ENCODE measurements at regions not wholly inside any gene's neighbourhood (a gene's known extent, or its start where the extent isn't known, plus 50 kb on each side); places are given as distances from the start of the nearest gene placed in this dataset.

GRCh38 chr13:34002924-34003323 lies 185.0 kb downstream of the RFC3 start:
- DNase-seq, result no peak
- Histone ChIP-seq H3K27me3 (no peaks in the 10 kb centered on the region), H3K36me3 (no peaks in the 10 kb centered on the region), H3K4me3 (replicated peaks in 1 of 3) (no peak overlapping the region), H3K9me3 (no peaks in the 10 kb centered on the region), H3K27ac (no peak overlapping the region), H3K4me1 (peaks cover 13 to 19% of the 10 kb centered on the region in 2 donors)
- TF ChIP-seq, protein P1, sequence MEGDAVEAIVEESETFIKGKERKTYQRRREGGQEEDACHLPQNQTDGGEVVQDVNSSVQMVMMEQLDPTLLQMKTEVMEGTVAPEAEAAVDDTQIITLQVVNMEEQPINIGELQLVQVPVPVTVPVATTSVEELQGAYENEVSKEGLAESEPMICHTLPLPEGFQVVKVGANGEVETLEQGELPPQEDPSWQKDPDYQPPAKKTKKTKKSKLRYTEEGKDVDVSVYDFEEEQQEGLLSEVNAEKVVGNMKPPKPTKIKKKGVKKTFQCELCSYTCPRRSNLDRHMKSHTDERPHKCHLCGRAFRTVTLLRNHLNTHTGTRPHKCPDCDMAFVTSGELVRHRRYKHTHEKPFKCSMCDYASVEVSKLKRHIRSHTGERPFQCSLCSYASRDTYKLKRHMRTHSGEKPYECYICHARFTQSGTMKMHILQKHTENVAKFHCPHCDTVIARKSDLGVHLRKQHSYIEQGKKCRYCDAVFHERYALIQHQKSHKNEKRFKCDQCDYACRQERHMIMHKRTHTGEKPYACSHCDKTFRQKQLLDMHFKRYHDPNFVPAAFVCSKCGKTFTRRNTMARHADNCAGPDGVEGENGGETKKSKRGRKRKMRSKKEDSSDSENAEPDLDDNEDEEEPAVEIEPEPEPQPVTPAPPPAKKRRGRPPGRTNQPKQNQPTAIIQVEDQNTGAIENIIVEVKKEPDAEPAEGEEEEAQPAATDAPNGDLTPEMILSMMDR (IDR thresholded peaks at IDR 0.05), result no peak
- no peak for TF ChIP-seq POLR2A (IDR thresholded peaks at IDR 0.05)
- WGBS, 2 donors, result 93 to 94% methylated on average over 4 of the region's 4 CpGs
- intact Hi-C loops (cut with DNase I), result no loop called here

- no peak for DNase-seq
- Histone ChIP-seq H3K36me3 (no peaks in the 10 kb centered on the region), H3K9me3 (no peaks in the 10 kb centered on the region), H3K27me3 (no peaks in the 10 kb centered on the region), H3K27ac (no peak overlapping the region), H3K4me3 (replicated peaks in 1 of 3) (no peak overlapping the region), H3K4me1 (peaks cover 13 to 19% of the 10 kb centered on the region in 2 donors)
- TF ChIP-seq, protein P1 (IDR thresholded peaks at IDR 0.05), result no peak
- no peak for TF ChIP-seq POLR2A (IDR thresholded peaks at IDR 0.05)
- intact Hi-C loops (cut with DNase I), result no loop called here
- 67 to 89% methylated on average over 4 of the region's 4 CpGs for WGBS, 2 donors
These were observed 185.7 kb downstream of the RFC3 start for GRCh38 chr13:34003656-34004055.

DNA sequence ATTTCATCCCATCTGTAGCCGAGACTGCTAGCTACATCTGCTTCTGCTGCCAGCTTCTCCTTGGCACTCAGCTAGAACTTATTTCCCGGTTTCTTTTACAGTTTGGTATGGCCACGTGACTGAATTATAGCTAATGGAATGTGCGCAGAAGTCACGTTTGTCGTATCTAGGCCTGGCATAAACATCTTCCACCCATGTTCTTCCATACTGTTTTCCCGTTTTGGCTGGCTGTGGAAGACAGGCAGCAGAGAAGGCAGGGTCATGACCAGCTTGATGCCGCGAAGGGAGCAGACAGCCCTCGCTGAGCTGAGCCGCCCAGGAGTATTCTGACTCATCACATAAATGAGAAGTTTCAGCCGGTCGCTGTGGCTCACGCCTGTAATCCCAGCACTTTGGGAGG lies 186.7 kb downstream of the RFC3 start:
- Histone ChIP-seq H3K4me1 (peaks cover 11 to 17% of the 10 kb centered on the region in 2 donors), H3K9me3 (no peaks in the 10 kb centered on the region), H3K36me3 (no peaks in the 10 kb centered on the region), H3K27me3 (no peaks in the 10 kb centered on the region), H3K27ac (no peak overlapping the region), H3K4me3 (replicated peaks in 1 of 3) (no peak overlapping the region)
- WGBS, 2 donors, result 94% methylated on average over 14 of the region's 14 CpGs
- TF ChIP-seq, protein P1 (IDR thresholded peaks at IDR 0.05), result no peak
- no peak for TF ChIP-seq POLR2A (IDR thresholded peaks at IDR 0.05)
- DNase-seq, result no peak
- intact Hi-C loops (cut with DNase I), result no loop called here

- no peaks in the 10 kb centered on the region for H3K27me3 ChIP-seq
These were observed 188.1 kb downstream of the RFC3 start for GRCh38 chr13:34006011-34006410.

GRCh38 chr13:34011552-34012085 lies 193.7 kb downstream of the RFC3 start:
- Histone ChIP-seq H3K36me3 (no peaks in the 10 kb centered on the region), H3K4me1 (no peaks in the 10 kb centered on the region), H3K4me3 (replicated peaks in 1 of 3) (no peak overlapping the region), H3K27me3 (no peaks in the 10 kb centered on the region), H3K9me3 (no peaks in the 10 kb centered on the region), H3K27ac (no peak overlapping the region)
- 75 to 76% methylated on average over 11 of the region's 11 CpGs for WGBS, 2 donors
- intact Hi-C loops (cut with DNase I), result no loop called here
- TF ChIP-seq POLR2A (IDR thresholded peaks at IDR 0.05), result no peak
- TF ChIP-seq, protein P1 (IDR thresholded peaks at IDR 0.05), result no peak
- no peak for DNase-seq

More at GRCh38 chr13:34006011-34006410, 188.1 kb downstream of the RFC3 start:
- Histone ChIP-seq H3K27ac (no peak overlapping the region), H3K36me3 (no peaks in the 10 kb centered on the region), H3K9me3 (no peaks in the 10 kb centered on the region), H3K4me3 (replicated peaks in 1 of 3) (no peak overlapping the region), H3K4me1 (peaks cover 0 to 4% of the 10 kb centered on the region in 2 donors)
- DNase-seq, result no peak
- WGBS, 2 donors, result 84 to 92% methylated on average over 2 of the region's 2 CpGs
- intact Hi-C loops (cut with DNase I), result no loop called here
- TF ChIP-seq, protein P1 (IDR thresholded peaks at IDR 0.05), result no peak
- no peak for TF ChIP-seq POLR2A (IDR thresholded peaks at IDR 0.05)

Measured in thyroid gland (tissue), 4 donors.